ENCODE measurements at regions not wholly inside any gene's neighbourhood (a gene's known extent, or its start where the extent isn't known, plus 50 kb on each side); places are given as distances from the start of the nearest gene placed in this dataset.
"Not testable (repeated sequence)": the region's sequence is repeated elsewhere in the genome, so short reads cannot be mapped to it uniquely, and the experiment has no call there.

DNA sequence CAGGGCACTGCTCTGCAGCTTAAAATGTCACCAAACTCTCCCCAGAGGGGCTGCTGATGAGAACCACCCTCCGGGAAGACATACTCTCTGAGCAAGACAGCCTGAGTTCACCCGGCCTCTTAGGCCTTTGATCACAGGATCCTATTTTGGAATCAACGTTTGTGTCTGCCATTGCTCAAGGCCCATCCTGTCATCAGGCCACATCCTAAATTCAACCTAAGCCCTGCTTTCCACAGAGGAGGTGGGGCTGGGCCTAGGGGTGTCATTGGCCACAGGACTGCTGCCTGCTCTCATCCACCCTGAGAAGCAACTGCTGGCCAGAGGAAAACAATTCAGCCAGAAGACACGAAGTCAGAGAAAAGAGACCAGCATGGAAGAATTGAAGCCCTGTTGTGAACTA, 351.1 kb upstream of the IRX2 start:
- no peak for DNase-seq

DNA sequence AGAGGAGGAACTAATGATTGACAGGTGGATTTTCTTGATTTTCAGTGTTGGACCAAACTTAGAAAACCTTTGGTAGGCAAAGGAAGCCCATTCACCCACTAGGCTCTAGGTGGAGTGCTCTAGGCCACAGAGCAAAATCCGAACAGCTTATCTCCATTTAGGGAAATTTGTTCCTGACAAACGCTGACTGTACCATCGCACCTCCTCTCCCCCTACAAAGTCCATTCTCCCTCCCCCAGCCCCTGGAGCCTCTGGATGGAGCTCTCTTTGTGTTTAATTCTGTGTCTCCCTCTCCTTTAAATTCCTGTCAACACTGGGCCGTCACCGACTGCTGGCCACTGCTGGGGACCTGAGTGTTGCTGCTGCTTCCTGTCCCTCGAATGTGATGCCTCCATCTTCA, 350.1 kb upstream of the IRX2 start:
- no peak for DNase-seq

DNA sequence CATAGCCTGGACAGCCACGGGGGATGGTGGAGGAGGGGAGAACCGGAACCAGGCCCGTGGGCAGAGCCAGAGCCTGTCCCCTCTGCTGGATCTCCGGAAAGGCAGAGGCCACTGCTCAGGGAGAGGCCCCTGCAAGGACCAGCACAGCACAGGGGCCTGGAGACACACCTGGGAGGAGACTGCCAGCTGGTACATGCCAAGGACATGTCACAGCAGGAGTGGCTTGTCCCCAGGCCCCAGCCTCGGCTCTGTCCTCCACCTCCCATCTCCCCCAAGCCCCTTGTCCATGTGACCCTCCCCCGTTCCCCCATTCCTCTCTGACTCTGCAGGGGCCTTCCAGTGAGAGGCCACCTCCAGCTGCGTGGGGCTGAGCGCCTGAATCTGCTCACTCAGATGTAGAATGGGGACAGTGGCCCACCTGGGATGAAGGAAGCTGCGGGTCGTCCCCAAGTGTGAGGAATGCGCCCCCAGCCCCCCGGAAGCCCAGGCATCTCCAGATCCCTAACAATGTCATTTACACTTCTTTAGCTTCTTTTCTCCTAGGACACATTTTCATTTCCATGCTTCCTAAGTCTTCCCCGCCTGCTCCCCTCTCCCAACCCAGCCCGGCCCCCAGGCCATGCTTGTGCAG, 349.6 kb upstream of the IRX2 start:
- DNase-seq, result no peak

GRCh38 chr5:3099954-3100353, 348.5 kb upstream of the IRX2 start:
- DNase-seq, result no peak

- DNase-seq, result no peak
Observed at GRCh38 chr5:3099526-3099925, 348.0 kb upstream of the IRX2 start.

- DNase-seq, result no peak
Observed at GRCh38 chr5:3098821-3099220, 347.3 kb upstream of the IRX2 start.

GRCh38 chr5:3092664-3093063, 341.2 kb upstream of the IRX2 start:
- DNase-seq, result no peak

DNA sequence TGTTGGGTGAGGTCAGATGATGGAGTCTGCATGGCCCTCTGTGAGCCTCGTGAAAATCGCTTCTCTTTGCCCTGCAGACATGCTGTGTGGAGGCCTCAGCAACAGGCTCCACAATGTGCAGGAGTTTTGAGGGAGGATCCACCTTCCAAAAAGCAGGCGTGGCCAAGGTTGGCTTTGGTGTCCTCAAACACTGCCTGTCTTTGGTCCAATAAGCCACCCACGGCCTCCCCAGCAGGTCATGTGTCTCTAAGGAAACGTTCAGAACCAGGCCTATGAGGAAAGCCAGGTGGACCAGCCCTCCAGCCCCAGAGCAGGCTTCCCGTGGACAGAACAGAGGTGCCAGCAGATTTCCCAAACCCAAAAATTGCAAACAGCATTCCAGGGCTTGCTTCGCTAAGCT, 340.7 kb upstream of the IRX2 start:
- no peak for DNase-seq

DNA sequence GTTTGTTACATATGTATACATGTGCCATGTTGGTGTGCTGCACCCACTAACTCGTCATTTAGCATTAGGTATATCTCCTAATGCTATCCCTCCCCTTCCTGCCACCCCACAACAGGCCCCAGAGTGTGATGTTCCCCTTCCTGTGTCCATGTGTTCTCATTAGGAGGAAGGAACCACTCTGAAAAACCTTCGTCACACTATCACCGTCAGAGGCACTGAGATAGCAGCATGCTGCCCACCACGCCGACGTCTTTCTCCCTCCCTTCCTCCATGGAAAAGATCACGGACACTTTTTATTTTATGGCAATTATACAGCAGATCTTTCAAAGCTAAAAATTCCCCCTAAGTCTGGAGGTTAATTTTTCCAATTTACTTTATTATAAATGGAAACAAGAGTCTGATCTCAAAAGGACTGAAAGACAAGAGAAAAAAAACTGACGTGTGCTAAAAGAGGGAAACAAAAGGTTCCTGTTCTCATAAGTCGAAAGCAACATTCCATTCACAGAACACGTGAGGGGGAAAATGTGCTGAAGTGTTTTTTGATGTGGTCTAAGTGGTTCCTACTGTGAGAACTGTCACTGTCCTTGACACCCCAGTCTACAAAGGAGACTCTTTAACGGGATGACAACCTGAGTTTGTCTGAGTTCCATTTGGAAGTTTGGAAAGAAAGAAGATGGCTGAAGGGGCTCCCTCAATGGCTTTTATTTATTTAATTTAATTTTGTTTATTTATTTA, 339.7 kb upstream of the IRX2 start:
- no peak for DNase-seq

DNA sequence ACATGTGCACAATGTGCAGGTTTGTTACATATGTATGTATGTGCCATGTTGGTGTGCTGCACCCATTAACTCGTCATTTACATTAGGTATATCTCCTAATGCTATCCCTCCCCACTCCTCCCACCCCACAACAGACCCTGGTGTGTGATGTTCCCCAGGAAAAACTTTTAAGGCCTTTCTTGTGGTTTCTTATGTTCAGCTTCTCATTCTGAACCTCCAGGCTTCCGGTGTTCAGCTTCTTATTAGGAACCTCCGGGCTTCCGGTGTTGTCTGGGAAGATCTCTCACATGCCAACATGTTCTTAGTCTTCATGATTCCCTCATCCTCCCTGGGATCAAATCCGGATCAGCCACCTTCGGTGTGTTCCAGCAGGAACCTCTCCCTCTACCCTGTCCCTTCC, 338.8 kb upstream of the IRX2 start:
- DNase-seq, result not testable (repeated sequence)

- DNase-seq, result no peak
Observed at GRCh38 chr5:3080366-3080765, 328.9 kb upstream of the IRX2 start.

- no peak for DNase-seq
Observed at GRCh38 chr5:3077684-3078083, 326.2 kb upstream of the IRX2 start.

- no peak for DNase-seq
Observed at GRCh38 chr5:3075309-3075708, 323.8 kb upstream of the IRX2 start.

DNA sequence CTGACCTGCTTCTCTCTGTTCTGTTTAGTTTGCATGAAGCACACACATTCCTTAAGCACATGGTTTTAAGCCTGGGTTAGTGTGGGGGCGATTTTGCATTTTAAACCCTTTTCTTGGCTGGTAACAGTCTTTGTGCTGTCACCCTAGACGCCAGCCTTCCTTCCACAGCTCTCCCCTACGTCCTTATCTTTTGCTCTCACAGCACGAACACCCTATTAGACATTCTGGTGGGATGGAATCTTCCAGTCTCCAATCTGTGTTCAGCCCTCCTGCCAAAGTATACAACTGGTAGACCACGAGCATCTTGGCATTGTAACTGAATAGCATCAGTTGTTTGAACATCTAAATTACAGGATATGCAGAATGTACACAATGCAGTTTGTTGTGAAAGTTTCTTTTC, 316.9 kb upstream of the IRX2 start:
- no peak for DNase-seq

DNA sequence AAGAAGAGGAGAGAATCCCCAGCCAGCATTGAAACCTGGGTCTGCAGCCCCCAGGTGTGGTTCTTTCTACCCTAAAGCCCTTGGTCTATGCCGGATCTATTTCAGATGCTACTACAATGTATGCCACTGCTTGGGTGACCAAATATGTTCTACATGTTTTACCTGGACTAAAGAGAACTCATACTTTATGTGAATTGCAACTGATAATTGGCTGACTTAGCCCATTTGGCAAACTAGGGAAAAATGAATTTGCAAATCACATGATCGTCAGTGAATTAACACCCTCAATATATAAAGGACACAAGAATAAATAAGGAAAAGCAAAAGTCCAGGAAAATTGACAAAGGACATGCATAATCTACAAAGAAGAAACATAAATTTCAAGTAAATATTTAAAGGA, 308.8 kb upstream of the IRX2 start:
- no peak for DNase-seq

GRCh38 chr5:3059488-3059887, 308.0 kb upstream of the IRX2 start:
- no peak for DNase-seq

DNA sequence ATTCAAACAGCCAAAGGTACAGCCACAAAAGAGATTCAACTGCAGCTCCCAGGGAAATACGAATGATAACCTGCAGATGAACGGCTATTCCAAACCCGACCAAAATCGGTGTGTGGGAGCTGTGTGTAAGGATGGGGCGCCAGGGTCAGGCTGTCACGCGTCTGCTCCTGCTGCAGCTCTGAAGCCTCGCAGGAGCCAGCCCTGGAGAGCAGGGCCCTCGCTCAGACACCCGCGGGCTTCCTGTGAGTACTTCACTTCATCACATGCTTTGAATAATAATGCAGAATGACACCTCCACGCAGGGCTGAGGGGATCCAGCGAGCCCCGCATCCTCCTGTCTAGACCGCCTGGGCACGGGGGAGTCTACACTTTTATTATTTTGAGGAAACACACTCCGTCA, 307.5 kb upstream of the IRX2 start:
- no peak for DNase-seq

DNA sequence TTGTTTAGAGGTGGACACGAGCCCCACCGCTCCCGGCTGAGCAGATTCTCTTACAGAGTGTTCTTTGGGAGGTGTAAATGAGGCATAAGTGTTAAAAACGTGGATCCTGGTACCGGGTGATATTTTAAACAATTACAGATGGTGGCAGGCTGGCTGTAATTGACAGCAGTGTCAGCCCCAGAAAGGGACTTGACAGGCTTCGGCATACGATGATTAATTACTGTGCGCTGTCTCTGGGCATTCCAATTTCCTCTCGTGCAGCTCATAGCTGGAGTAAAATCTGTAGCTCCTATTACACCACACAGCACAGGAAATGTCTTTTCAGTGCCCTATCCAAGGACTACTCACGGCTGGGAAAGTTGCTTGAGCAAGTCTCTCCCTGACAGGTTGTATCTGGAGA, 305.4 kb upstream of the IRX2 start:
- peak; percentile 1 for DNase-seq

GRCh38 chr5:3051400-3051799, 299.9 kb upstream of the IRX2 start:
- DNase-seq, result no peak

- no peak for DNase-seq
Observed at GRCh38 chr5:3050863-3051262, 299.4 kb upstream of the IRX2 start.

GRCh38 chr5:3049261-3049660, 297.8 kb upstream of the IRX2 start:
- no peak for DNase-seq

GRCh38 chr5:3047212-3047774, 295.8 kb upstream of the IRX2 start:
- DNase-seq, result no peak

DNA sequence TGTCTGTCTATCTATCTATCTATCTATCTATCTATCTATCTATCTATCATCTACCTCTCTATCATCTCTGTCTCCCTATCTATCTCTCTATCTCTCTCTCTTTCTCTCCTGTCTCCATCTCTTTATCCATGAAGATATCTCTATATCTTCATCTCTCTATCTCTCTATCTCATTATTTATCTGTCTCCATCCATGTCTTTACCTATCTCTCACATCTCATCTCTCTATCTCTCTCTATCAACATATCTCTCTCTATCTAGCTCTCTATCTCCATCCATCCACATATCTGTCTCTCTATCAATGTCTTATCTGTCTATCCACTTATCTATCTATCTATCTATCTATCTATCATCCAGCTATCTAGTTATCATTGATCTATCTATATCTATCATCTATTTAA, 292.1 kb upstream of the IRX2 start:
- no peak for DNase-seq

- DNase-seq, result no peak
Observed at GRCh38 chr5:3041001-3041400, 289.5 kb upstream of the IRX2 start.

Measured in fibroblast of skin of scalp (primary cell).